HG02759 (cell line): ENCODE measurements at regions not wholly inside any gene's neighbourhood (a gene's known extent, or its start where the extent isn't known, plus 50 kb on each side); places are given as distances from the start of the nearest gene placed in this dataset.
A peak's percentile ranks its signal among the peaks of the same experiment; 100 is the strongest.
"Not testable (repeated sequence)": the region's sequence is repeated elsewhere in the genome, so short reads cannot be mapped to it uniquely, and the experiment has no call there.

Experiments
- ATAC-seq: cut with Tn5 transposase; IDR thresholded peaks from one replicate; pipeline ENCODE4 v1.9.1; 2021; ENCODE audit warnings: mild to moderate bottlenecking, moderate library complexity; ENCODE audit not compliant: unreplicated experiment

GRCh38 chr1:121518726-121519041 lies 333.9 kb downstream of the SRGAP2C start:
- no peak for ATAC-seq

- ATAC-seq, result peak; percentile 72
Measured at GRCh38 chr1:121519042-121519755, 334.4 kb downstream of the SRGAP2C start.

DNA sequence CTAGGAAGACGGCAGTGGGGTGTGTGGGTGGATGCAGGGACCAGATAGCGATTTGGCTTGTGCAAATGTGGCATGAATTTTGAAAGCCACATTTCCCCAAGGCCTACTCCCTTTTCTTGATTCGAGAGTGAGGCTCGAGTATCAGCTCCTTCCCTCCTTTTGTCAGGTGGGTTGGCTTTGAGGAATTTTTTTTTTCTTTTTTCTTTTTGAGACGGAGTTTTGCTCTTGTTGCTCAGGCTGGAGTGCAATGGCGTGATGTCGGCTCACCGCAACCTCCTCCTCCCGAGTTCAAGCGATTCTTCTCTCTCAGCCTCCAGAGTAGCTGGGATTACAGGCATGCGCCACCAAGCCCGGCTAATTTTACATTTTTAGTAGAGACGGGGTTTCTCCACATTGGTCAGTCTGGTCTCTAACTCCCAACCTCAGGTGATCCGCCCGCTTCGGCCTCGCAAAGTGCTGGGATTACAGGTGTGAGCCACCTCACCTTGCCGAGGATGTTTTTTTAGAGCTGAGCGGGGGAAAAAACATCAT lies 335.0 kb downstream of the SRGAP2C start:
- not testable (repeated sequence) for ATAC-seq

DNA sequence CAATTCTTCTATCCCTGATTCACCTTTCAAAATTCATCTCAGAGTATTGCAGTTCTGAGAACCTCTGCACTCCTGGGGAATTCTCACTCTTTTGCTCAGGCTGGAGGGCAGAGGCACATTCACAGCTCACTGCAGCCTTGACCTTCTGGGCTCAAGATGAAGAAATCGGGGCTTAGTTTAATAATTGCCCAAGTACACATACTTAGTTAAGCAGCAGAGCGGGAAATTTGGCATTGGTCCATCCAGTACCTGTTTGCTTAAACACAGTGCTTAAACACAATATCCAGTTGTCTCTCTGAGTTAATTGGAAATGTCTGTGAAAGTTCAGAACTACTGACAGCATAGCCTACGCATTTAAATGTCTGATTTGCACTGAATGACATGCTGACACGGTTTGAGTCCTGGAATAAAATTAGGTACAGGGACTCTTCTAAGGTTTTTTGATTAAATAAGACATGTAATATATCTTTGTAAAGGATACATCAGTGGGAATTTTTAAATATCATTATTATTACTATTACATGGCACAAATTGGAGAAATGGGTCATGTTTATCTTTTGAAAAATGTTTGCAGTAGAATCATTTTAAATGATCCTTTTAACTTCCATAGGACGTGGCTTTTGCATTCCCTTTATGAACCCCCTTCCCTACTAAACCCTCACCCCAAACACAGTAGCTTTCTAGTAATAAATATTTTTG lies 337.4 kb downstream of the SRGAP2C start:
- ATAC-seq, result no peak

DNA sequence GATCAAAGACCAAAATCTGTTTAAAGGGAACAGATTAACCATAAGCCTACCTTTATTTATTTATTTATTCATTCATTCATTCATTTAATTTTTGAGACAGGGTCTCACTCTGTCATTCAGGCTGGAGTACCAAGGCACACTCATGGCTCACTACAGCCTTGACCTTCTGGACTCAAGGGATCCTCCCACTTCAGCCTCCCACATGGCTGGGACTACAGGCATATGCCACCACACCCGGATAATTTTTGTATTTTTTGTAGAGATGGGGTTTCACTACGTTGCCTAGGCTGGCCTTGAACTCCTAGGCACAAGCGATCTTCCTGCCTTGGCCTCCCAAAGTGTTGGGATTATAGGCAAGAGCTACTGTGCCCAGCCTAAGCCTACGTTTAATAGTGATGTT lies 338.3 kb downstream of the SRGAP2C start:
- ATAC-seq, result not testable (repeated sequence)

GRCh38 chr1:121525355-121525754 lies 340.6 kb downstream of the SRGAP2C start:
- ATAC-seq, result no peak

DNA sequence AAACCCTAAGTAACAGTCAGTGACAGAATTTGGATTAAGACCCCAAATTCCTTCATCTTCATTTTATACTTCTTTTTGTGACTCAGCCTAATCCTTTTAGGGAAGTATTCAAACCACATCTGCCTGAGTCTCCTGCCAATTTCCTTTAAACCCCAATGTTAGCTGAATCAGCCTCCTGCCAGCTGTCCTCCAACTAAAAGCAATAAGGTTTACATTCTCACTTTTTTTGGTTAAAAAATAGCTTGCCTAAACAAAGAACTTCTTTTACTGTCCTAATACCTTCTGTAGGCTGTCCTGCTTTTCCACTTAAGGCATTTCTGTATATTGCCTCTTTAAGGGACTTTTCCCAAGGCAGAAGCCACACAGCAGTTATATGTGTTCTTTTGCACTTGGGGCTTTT lies 344.2 kb downstream of the SRGAP2C start:
- ATAC-seq, result not testable (repeated sequence)

GRCh38 chr1:121530026-121530425 lies 345.3 kb downstream of the SRGAP2C start:
- not testable (repeated sequence) for ATAC-seq

DNA sequence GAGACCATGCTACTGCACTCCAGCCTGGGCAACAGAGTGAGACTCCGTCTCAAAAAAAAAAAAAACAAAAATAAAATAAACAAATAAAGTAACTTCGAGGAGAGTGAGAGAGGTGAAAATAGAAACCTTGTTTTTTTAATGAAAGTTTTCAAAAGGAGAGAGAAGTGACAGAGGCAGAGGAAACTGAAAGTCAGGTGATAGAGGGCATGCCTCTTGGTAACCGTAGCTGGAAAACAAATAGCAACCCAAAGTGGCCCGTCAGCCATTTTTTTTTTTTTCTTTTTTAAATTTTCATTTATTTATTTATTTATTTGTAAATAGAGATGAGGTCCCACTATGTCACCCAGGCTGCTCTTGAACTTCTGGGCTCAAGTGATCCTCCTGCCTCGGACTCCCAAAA lies 347.0 kb downstream of the SRGAP2C start:
- not testable (repeated sequence) for ATAC-seq

DNA sequence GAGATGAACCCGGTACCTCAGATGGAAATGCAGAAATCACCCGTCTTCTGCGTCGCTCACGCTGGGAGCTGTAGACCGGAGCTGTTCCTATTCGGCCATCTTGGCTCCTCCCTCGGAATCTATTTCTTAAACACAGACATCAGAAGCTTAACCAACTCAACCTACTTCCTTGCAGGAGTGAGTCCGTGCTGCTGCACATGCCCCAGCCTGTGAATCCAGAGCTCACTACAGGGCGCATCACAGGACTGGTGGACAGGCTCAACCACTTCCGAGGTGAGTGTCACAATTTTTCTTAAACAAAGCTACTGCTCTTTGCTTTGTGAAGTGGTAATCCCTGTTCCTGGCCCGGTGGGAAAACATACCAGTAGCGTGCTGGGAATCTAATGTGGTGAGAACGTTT lies 353.4 kb downstream of the SRGAP2C start:
- ATAC-seq, result not testable (repeated sequence)

GRCh38 chr1:121538943-121539575 lies 354.3 kb downstream of the SRGAP2C start:
- ATAC-seq, result no peak

GRCh38 chr1:121543988-121544387 lies 359.2 kb downstream of the SRGAP2C start:
- not testable (repeated sequence) for ATAC-seq

GRCh38 chr1:121544500-121544899 lies 359.7 kb downstream of the SRGAP2C start:
- ATAC-seq, result no peak

- not testable (repeated sequence) for ATAC-seq
Measured at GRCh38 chr1:121545899-121546298, 361.1 kb downstream of the SRGAP2C start.

DNA sequence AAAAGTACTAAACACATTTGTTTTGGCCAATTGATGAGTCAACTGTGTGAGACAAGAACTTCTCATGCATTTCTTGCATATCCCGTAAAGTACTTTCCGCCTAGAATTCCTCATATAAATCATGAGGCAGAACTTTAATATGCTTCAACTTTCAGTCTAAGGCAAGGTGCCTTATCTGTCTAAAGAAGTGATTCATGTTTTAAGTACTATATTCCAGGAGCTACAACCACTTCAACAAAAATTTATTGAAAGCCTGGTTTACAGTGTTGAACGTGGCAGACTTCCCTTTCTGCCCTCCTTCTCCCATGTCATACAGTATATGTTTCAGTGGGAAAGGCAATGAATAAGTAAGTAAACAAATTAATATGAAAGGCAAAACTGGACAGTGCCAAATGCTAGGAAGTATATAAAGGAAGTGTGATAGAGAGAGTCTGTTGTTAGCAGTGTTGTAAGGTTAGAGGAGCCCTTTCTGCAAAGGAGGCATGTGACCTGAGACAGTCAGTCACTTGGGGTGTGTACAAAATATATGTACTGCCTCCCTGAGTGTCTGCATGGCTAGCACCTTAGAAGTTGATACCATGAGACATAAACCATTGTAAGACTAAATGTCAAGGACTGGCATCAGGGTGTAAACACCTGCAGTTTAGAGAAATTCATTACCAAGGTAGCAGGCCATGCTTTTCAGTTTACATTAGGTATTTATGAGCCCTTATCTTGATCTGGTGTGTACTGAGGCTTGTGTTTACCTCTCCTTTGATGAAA lies 362.2 kb downstream of the SRGAP2C start:
- no peak for ATAC-seq

DNA sequence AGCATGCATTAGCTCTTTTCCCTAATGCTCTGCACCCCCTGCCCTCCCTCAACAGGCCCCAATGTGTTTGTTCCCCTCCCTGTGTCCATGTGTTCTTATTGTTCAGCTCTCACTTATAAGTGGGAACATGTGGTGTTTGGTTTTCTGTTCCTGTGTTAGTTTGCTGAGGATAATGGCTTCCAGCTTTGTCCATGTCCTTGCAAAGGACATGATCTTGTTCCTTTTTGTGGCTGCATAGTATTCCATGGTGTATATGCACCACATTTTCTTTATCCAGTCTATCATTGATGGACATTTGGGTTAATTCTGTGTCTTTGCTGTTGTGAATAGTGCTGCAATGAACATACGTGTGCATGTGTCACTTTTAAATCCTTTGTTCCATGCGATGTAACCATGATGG lies 363.0 kb downstream of the SRGAP2C start:
- ATAC-seq, result not testable (repeated sequence)

DNA sequence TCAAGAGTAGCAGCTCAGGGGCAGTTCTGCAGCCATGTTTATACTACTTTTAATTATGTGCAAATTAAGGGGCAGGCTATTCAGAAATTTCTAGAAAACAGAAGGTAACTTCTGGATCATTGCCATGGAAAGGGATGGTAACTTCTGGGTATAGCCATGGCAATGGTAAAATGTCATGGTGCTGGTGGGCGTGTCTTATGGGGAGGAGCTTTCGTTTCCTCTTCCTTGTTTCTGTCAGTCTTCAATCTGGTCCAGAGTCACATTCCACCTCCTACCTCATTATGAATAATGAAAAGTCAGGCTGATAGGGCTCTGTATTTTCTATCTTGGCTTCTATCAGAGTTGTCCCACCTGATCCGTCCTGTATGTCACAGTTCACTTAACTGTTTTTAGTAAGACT lies 366.0 kb downstream of the SRGAP2C start:
- not testable (repeated sequence) for ATAC-seq

GRCh38 chr1:121551491-121551890 lies 366.7 kb downstream of the SRGAP2C start:
- ATAC-seq, result not testable (repeated sequence)

- ATAC-seq, result not testable (repeated sequence)
Measured at GRCh38 chr1:121556560-121556959, 371.8 kb downstream of the SRGAP2C start.

- ATAC-seq, result not testable (repeated sequence)
Measured at GRCh38 chr1:121558034-121558433, 373.3 kb downstream of the SRGAP2C start.

DNA sequence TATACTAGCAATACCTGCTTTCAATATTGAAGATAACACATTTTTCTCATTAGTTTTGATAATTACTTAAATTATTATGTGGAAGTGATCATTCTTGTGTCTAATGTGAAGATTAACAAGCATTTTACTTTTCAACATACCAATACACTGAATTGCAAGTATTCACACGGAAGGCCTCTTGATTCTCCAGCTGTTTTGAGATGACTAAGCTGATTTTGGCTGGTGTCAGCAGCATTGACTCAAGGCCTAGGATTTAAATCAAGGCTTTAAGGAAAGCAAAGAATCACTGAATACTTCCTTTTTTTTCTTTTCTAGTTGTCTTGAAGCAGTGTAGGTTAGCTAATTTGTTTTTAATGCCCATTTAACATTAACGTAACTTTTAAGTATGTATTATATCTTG lies 373.7 kb downstream of the SRGAP2C start:
- no peak for ATAC-seq
